H9 (cell line): ENCODE measurements at regions not wholly inside any gene's neighbourhood (a gene's known extent, or its start where the extent isn't known, plus 50 kb on each side); places are given as distances from the start of the nearest gene placed in this dataset.

Experiments used
- DNase-seq: peaks from one replicate; pipeline ENCODE4 v3.0.0-alpha.2; 2017
- H2AFZ ChIP-seq: one replicate; pipeline ENCODE4 v1.6.1; 2013; ENCODE audit warnings: mild to moderate bottlenecking, low read length, control low read depth, moderate library complexity
- H2AK5ac ChIP-seq: 2 replicates; pipeline ENCODE4 v1.6.1; 2013; ENCODE audit warnings: low read length, control low read depth, mixed read lengths; ENCODE audit not compliant: insufficient read length
- H2BK120ac ChIP-seq: one replicate; pipeline ENCODE4 v1.6.1; 2013; ENCODE audit warnings: low read depth, mild to moderate bottlenecking, low read length, control low read depth, inconsistent platforms; ENCODE audit not compliant: poor library complexity, severe bottlenecking
- H2BK12ac ChIP-seq: 2 replicates; pipeline ENCODE4 v1.6.1; 2013; ENCODE audit warnings: low read length, control low read depth, mixed read lengths, low read depth; ENCODE audit not compliant: insufficient read length
- H2BK15ac ChIP-seq: 2 replicates; pipeline ENCODE4 v1.6.1; 2013; ENCODE audit warnings: low read depth, low read length, control low read depth
- H2BK20ac ChIP-seq: one replicate; pipeline ENCODE4 v1.6.1; 2013; ENCODE audit warnings: low read depth, mild to moderate bottlenecking, low read length, control low read depth, inconsistent platforms; ENCODE audit not compliant: poor library complexity, severe bottlenecking
- H2BK5ac ChIP-seq: 2 replicates; pipeline ENCODE4 v1.6.1; 2013; ENCODE audit warnings: low read length, control low read depth, mixed read lengths; ENCODE audit not compliant: insufficient read length
- H3K14ac ChIP-seq: 2 replicates; pipeline ENCODE4 v1.6.1; 2013; ENCODE audit warnings: low read length, control low read depth; ENCODE audit not compliant: insufficient read depth
- H3K18ac ChIP-seq: 2 replicates; pipeline ENCODE4 v1.6.1; 2013; ENCODE audit warnings: low read depth, mild to moderate bottlenecking, mixed read lengths, low read length, control low read depth; ENCODE audit not compliant: insufficient read length
- H3K23ac ChIP-seq: 2 replicates; pipeline ENCODE4 v1.6.1; 2013; ENCODE audit warnings: low read length, control low read depth, mixed read lengths, low read depth; ENCODE audit not compliant: insufficient read length
- H3K23me2 ChIP-seq: 2 replicates; pipeline ENCODE4 v1.6.1; 2013; ENCODE audit warnings: low read depth, mild to moderate bottlenecking, mixed read lengths, low read length, control low read depth; ENCODE audit not compliant: insufficient read length, poor library complexity, severe bottlenecking
- H3K27ac ChIP-seq: 2 replicates; pipeline ENCODE4 v1.5.1; 2013; ENCODE audit warnings: low read length, control low read depth, mixed read lengths, low read depth; ENCODE audit not compliant: insufficient read length
- H3K27me3 ChIP-seq: 2 replicates; pipeline ENCODE4 v1.6.1; 2013; ENCODE audit warnings: low read length, control low read depth, inconsistent platforms; ENCODE audit not compliant: insufficient read depth
- H3K4ac ChIP-seq: 2 replicates; pipeline ENCODE4 v1.6.1; 2013; ENCODE audit warnings: low read depth, mild to moderate bottlenecking, control low read depth, inconsistent platforms, low read length, moderate library complexity
- H3K4me1 ChIP-seq: 2 replicates; pipeline ENCODE4 v1.6.1; 2013; ENCODE audit warnings: low read length, control low read depth, inconsistent platforms; ENCODE audit not compliant: insufficient read depth
- H3K4me2 ChIP-seq: 2 replicates; pipeline ENCODE4 v1.6.1; 2013; ENCODE audit warnings: low read length, control low read depth, mixed read lengths; ENCODE audit not compliant: insufficient read length, insufficient read depth
- H3K56ac ChIP-seq: 2 replicates; pipeline ENCODE4 v1.6.1; 2013; ENCODE audit warnings: low read depth, mild to moderate bottlenecking, mixed read lengths, low read length, control low read depth; ENCODE audit not compliant: insufficient read length
- H3K79me1 ChIP-seq: 2 replicates; pipeline ENCODE4 v1.6.1; 2013; ENCODE audit warnings: low read depth, mild to moderate bottlenecking, moderate library complexity, low read length, control low read depth, inconsistent platforms; ENCODE audit not compliant: insufficient read depth, poor library complexity, severe bottlenecking
- H3K79me2 ChIP-seq: 2 replicates; pipeline ENCODE4 v1.6.1; 2013; ENCODE audit warnings: low read length, control low read depth, inconsistent platforms; ENCODE audit not compliant: insufficient read depth
- H3K9ac ChIP-seq: 2 replicates; pipeline ENCODE4 v1.6.1; 2013; ENCODE audit warnings: low read length, control low read depth, mixed read lengths; ENCODE audit not compliant: insufficient read length; ENCODE audit errors: extremely low read depth
- H3K9me3 ChIP-seq: one replicate; pipeline ENCODE4 v1.6.1; 2013; ENCODE audit warnings: low read depth, low read length, inconsistent platforms; ENCODE audit not compliant: control insufficient read depth
- H3T11ph ChIP-seq: one replicate; pipeline ENCODE4 v1.6.1; 2013; ENCODE audit warnings: mild to moderate bottlenecking, low read length, control low read depth, inconsistent platforms
- H4K20me1 ChIP-seq: one replicate; pipeline ENCODE4 v1.6.1; 2013; ENCODE audit not compliant: control insufficient read depth, insufficient read length, insufficient read depth
- H4K5ac ChIP-seq: 2 replicates; pipeline ENCODE4 v1.6.1; 2013; ENCODE audit warnings: low read depth, mild to moderate bottlenecking, mixed read lengths, low read length, control low read depth; ENCODE audit not compliant: insufficient read length
- H4K8ac ChIP-seq: replicated peaks from 2 replicates; pipeline ENCODE4 v1.6.1; 2013; ENCODE audit warnings: low read length, control low read depth, mixed read lengths, low read depth; ENCODE audit not compliant: insufficient read length
- H4K91ac ChIP-seq: 2 replicates; pipeline ENCODE4 v1.6.1; 2013; ENCODE audit warnings: low read depth, mild to moderate bottlenecking, moderate library complexity, mixed read lengths, low read length, control low read depth; ENCODE audit not compliant: insufficient read length
- H3K27ac Mint-ChIP-seq, 3 experiments: 2 replicates in 2 of 3; 3 replicates in 1 of 3; pipeline ENCODE4 v1.8.0; 2020 to 2021; ENCODE audit warnings: mixed read lengths in 3 of 3, mild to moderate bottlenecking in 1 of 3, moderate library complexity in 1 of 3
- H3K27me3 Mint-ChIP-seq: 2 replicates; pipeline ENCODE4 v1.8.0; 2021; ENCODE audit warnings: low read depth, mild to moderate bottlenecking, moderate library complexity, mixed read lengths
- H3K36me3 Mint-ChIP-seq, 3 experiments: 2 replicates in 2 of 3; 3 replicates in 1 of 3; pipeline ENCODE4 v1.8.0; 2020 to 2021; ENCODE audit warnings: low read depth in 3 of 3, mixed read lengths in 3 of 3; ENCODE audit not compliant: insufficient read depth in 1 of 3
- H3K4me1 Mint-ChIP-seq, 2 experiments: 2 replicates each; pipeline ENCODE4 v1.8.0; 2020; ENCODE audit warnings: mixed read lengths in 2 of 2
- H3K4me3 Mint-ChIP-seq, 2 experiments: 2 replicates in 1 of 2; 3 replicates in 1 of 2; pipeline ENCODE4 v1.8.0; 2020 to 2021; ENCODE audit warnings: mild to moderate bottlenecking in 2 of 2, mixed read lengths in 2 of 2, moderate library complexity in 1 of 2
- H3K9me3 Mint-ChIP-seq, 2 experiments: 2 replicates in 1 of 2; 3 replicates in 1 of 2; pipeline ENCODE4 v1.8.0; 2020; ENCODE audit warnings: mild to moderate bottlenecking in 2 of 2, mixed read lengths in 2 of 2, moderate library complexity in 1 of 2
- WGBS: extraction: QIAGEN DNeasy Blood & Tissue Kit; methylation state at CpG from one replicate; pipeline ENCODE4 v1.1.7; 2013; ENCODE audit warnings: missing lambda C conversion rate, low lambda C conversion rate, mixed read lengths; ENCODE audit not compliant: insufficient read length; ENCODE audit errors: extremely low coverage; 5-methylcytosine and 5-hydroxymethylcytosine counted together
- TF ChIP-seq, protein P1 (sequence below): fragments of 200-600 bp; sonication (generic); conservative IDR thresholded peaks from 3 replicates; pipeline ENCODE4 v1.8.0; 2021; ENCODE audit warnings: antibody characterized with exemption, mild to moderate bottlenecking

DNA sequence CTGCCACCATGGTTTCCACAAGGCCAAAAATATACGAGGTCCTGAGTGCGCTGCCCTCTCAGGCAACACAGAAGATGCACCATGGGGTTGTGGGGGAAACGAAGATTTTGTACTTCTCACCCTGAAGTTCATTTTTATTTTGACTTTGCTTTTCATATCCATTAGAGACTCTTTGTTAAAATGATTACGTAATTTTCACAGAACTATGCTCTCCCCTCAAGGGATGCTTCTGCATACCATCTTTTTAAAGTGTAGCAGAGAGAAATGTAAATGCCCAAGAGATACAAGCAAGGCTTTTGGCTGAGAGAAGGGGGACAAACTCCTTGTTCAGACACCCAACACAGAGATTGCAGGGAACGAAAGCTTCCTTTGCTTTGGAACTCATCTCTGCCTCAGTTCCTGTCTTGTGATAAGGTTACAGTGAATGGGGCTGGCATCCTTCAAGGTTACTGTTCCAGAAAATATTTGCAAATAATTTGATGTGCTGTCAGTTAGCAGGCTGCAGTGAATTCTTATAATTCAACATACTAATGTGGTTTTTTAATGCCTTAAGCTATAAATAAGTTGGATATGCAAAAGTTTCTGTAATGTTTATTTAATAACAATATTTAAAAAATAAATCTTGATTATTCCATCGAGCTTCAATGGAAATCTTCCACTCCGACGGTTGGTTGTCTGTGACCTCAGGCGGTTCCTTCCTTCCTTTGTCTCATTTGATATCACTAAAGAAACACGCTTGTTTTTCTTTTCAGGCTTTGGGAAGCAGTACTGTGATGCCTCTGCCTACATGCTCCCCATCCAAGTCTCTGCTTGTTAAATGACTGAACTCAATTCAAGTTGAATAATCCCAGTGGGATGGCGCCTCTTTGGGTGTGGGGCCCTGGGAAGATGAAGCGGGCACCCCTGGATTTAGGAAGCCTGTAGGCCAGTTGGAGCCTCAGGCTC lies 209.3 kb upstream of the CTBP2 start:
- Histone ChIP-seq H4K5ac (no peak overlapping the region), H4K8ac (no peak overlapping the region), H3T11ph (no peak overlapping the region), H2BK15ac (no peak overlapping the region), H3K9me3 (no peaks in the 10 kb centered on the region), H3K23me2 (no peaks in the 10 kb centered on the region), H3K18ac (no peak overlapping the region), H3K4me2 (no peak overlapping the region), H3K4me1 (no peaks in the 10 kb centered on the region), H2AFZ (no peak overlapping the region), H3K23ac (no peak overlapping the region), H3K27me3 (no peaks in the 10 kb centered on the region), H2BK120ac (no peak overlapping the region), H4K91ac (no peak overlapping the region), H2BK5ac (no peak overlapping the region), H3K14ac (no peak overlapping the region), H3K56ac (no peak overlapping the region), H2AK5ac (no peak overlapping the region), H3K79me2 (no peaks in the 10 kb centered on the region), H2BK20ac (no peak overlapping the region), H4K20me1 (no peaks in the 10 kb centered on the region), H2BK12ac (no peak overlapping the region), H3K9ac (no peak overlapping the region), H3K4ac (no peak overlapping the region), H3K79me1 (no peaks in the 10 kb centered on the region), H3K27ac (no peak overlapping the region)
- TF ChIP-seq, protein P1, sequence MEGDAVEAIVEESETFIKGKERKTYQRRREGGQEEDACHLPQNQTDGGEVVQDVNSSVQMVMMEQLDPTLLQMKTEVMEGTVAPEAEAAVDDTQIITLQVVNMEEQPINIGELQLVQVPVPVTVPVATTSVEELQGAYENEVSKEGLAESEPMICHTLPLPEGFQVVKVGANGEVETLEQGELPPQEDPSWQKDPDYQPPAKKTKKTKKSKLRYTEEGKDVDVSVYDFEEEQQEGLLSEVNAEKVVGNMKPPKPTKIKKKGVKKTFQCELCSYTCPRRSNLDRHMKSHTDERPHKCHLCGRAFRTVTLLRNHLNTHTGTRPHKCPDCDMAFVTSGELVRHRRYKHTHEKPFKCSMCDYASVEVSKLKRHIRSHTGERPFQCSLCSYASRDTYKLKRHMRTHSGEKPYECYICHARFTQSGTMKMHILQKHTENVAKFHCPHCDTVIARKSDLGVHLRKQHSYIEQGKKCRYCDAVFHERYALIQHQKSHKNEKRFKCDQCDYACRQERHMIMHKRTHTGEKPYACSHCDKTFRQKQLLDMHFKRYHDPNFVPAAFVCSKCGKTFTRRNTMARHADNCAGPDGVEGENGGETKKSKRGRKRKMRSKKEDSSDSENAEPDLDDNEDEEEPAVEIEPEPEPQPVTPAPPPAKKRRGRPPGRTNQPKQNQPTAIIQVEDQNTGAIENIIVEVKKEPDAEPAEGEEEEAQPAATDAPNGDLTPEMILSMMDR = no peak
- H3K9me3 Mint-ChIP-seq = 0 out of 5 replicates have a peak, but pooled peaks cover 0 to 3% of the 10 kb centered on the region in 2 experiments
- no peak for DNase-seq
- WGBS = no CpG with 5 or more reads among the region's 12 CpGs
- peaks cover 13% of the 10 kb centered on the region for H3K27me3 Mint-ChIP-seq
- no peaks in the 10 kb centered on the region; a peak in 1 of 7 replicates for H3K36me3 Mint-ChIP-seq
- H3K4me1 Mint-ChIP-seq = peaks cover 4 to 9% of the 10 kb centered on the region in 2 experiments; a peak in 3 of 4 replicates
- no peak overlapping the region for H3K4me3 Mint-ChIP-seq
- H3K27ac Mint-ChIP-seq = no peak overlapping the region
